ENCODE measurements at regions not wholly inside any gene's neighbourhood (a gene's known extent, or its start where the extent isn't known, plus 50 kb on each side); places are given as distances from the start of the nearest gene placed in this dataset.

GRCh38 chr9:89864257-89864656, 259.4 kb downstream of the GADD45G start:
- no peak for DNase-seq (ENCODE audit: low read depth)
- H3K4me3 ChIP-seq (ENCODE audit: low read depth, low read length), result no peak overlapping the region
- TF ChIP-seq POLR2A (IDR thresholded peaks at IDR 0.05; ENCODE audit: extremely low read depth, insufficient read length), result no peak
- no peak for TF ChIP-seq CTCF (IDR thresholded peaks at IDR 0.05; ENCODE audit: low read depth, low read length)
- TF ChIP-seq MAX (IDR thresholded peaks at IDR 0.05; ENCODE audit: low read depth, low read length), result no peak
- no peak for TF ChIP-seq MYC (IDR thresholded peaks at IDR 0.05; ENCODE audit: low read depth, low read length)

- no peak for DNase-seq (ENCODE audit: low read depth)
- no peak overlapping the region for H3K4me3 ChIP-seq (ENCODE audit: low read depth, low read length)
- TF ChIP-seq POLR2A (IDR thresholded peaks at IDR 0.05; ENCODE audit: extremely low read depth, insufficient read length), result no peak
- no peak for TF ChIP-seq MAX (IDR thresholded peaks at IDR 0.05; ENCODE audit: low read depth, low read length)
Observed at GRCh38 chr9:89864731-89865130, 259.9 kb downstream of the GADD45G start.

GRCh38 chr9:89865357-89865756, 260.5 kb downstream of the GADD45G start:
- TF ChIP-seq CTCF (IDR thresholded peaks at IDR 0.05; ENCODE audit: low read depth, low read length), result no peak
- TF ChIP-seq POLR2A (IDR thresholded peaks at IDR 0.05; ENCODE audit: extremely low read depth, insufficient read length), result no peak
- no peak for TF ChIP-seq MAX (IDR thresholded peaks at IDR 0.05; ENCODE audit: low read depth, low read length)
- TF ChIP-seq MYC (IDR thresholded peaks at IDR 0.05; ENCODE audit: low read depth, low read length), result no peak
- H3K4me3 ChIP-seq (ENCODE audit: low read depth, low read length), result no peak overlapping the region
- DNase-seq (ENCODE audit: low read depth), result no peak

- no peak overlapping the region for H3K4me3 ChIP-seq (ENCODE audit: low read depth, low read length)
- no peak for DNase-seq (ENCODE audit: low read depth)
- TF ChIP-seq MAX (IDR thresholded peaks at IDR 0.05; ENCODE audit: low read depth, low read length), result no peak
- no peak for TF ChIP-seq CTCF (IDR thresholded peaks at IDR 0.05; ENCODE audit: low read depth, low read length)
- no peak for TF ChIP-seq MYC (IDR thresholded peaks at IDR 0.05; ENCODE audit: low read depth, low read length)
- TF ChIP-seq POLR2A (IDR thresholded peaks at IDR 0.05; ENCODE audit: extremely low read depth, insufficient read length), result no peak
Observed at GRCh38 chr9:89865981-89866380, 261.2 kb downstream of the GADD45G start.

GRCh38 chr9:89866701-89867100, 261.9 kb downstream of the GADD45G start:
- no peak for DNase-seq (ENCODE audit: low read depth)
- TF ChIP-seq POLR2A (IDR thresholded peaks at IDR 0.05; ENCODE audit: extremely low read depth, insufficient read length) (no peak), MYC (IDR thresholded peaks at IDR 0.05; ENCODE audit: low read depth, low read length) (no peak), CTCF (IDR thresholded peaks at IDR 0.05; ENCODE audit: low read depth, low read length) (no peak), MAX (IDR thresholded peaks at IDR 0.05; ENCODE audit: low read depth, low read length) (no peak)
- H3K4me3 ChIP-seq (ENCODE audit: low read depth, low read length), result no peak overlapping the region

- TF ChIP-seq CTCF (IDR thresholded peaks at IDR 0.05; ENCODE audit: low read depth, low read length) (no peak), POLR2A (IDR thresholded peaks at IDR 0.05; ENCODE audit: extremely low read depth, insufficient read length) (no peak), MAX (IDR thresholded peaks at IDR 0.05; ENCODE audit: low read depth, low read length) (no peak), MYC (IDR thresholded peaks at IDR 0.05; ENCODE audit: low read depth, low read length) (no peak)
- H3K4me3 ChIP-seq (ENCODE audit: low read depth, low read length), result no peak overlapping the region
- DNase-seq (ENCODE audit: low read depth), result no peak
Observed at GRCh38 chr9:89868100-89868499, 263.3 kb downstream of the GADD45G start.
